HL-60 (cell line): ENCODE measurements at regions not wholly inside any gene's neighbourhood (a gene's known extent, or its start where the extent isn't known, plus 50 kb on each side); places are given as distances from the start of the nearest gene placed in this dataset.

Source experiments
- CTCF ChIP-seq: IDR thresholded peaks from one replicate; pipeline ENCODE4 v1.5.1; 2011; ENCODE audit warnings: low read length, control low read depth, inconsistent platforms; ENCODE audit not compliant: insufficient read depth
- REST ChIP-seq: IDR thresholded peaks from 2 replicates; pipeline ENCODE4 v1.6.1; 2012; ENCODE audit warnings: low read depth; ENCODE audit not compliant: insufficient replicate concordance

DNA sequence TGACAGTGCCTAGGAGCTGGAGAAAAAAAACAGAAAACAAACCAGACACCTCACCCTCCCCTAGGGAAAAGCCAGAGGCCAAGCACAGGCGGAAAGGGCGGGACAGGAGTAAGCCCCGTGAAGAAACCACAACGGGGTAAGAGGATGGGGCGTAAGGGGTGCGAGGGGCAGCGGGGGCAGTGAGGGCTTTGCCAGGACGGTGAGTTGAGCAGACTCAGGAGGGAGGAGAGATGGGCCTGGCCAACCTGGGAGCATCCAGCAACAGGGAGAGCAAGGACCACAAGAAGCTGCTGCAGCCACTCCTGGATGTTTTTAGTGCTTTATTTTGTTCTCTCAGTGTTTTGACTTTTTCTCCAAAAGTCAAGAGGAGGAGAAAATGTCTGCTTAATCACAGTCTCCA is 114.1 kb upstream of the SOX1 start:
- TF ChIP-seq CTCF (no peak), REST (no peak)
